ENCODE measurements at regions not wholly inside any gene's neighbourhood (a gene's known extent, or its start where the extent isn't known, plus 50 kb on each side); places are given as distances from the start of the nearest gene placed in this dataset.

- Histone ChIP-seq H3K27me3 (ENCODE audit: control insufficient read depth, insufficient read depth, low read length) (no peaks in the 10 kb centered on the region), H3K9ac (no peak overlapping the region), H3K9me3 (ENCODE audit: control insufficient read depth, low read length) (no peaks in the 10 kb centered on the region), H2AFZ (no peak overlapping the region), H3K27ac (no peak overlapping the region), H3K4me2 (ENCODE audit: low read length) (no peak overlapping the region), H3K79me2 (no peaks in the 10 kb centered on the region), H3K4me3 (ENCODE audit: low read depth, low read length) (no peak overlapping the region), H3K36me3 (ENCODE audit: control insufficient read depth, insufficient read depth, low read length) (no peaks in the 10 kb centered on the region), H3K4me1 (no peaks in the 10 kb centered on the region)
- TF ChIP-seq CTCF (IDR thresholded peaks at IDR 0.05): no peak
Measured at GRCh38 chr1:222229672-222230312, 318.1 kb downstream of the HHIPL2 start.

DNA sequence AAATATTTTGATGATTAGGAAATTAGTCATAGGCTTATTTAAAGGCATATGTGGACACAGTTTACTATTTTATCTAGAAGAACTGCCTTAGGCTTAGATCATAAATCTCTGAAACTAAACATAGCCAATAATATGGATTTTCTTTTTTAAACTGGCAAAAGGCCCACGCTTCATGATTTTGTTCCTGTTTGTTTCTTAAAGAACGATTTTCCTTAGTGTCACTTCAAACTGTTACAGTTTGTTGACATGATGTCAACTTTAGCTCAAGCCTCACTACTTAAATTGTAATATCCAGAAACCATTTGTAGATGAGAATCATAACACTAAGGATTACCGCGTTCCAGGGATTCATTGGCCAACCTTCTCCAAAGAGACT lies 322.6 kb downstream of the HHIPL2 start:
- no peaks in the 10 kb centered on the region for H3K36me3 ChIP-seq (ENCODE audit: control insufficient read depth, insufficient read depth, low read length)
- H2AFZ ChIP-seq: no peak overlapping the region
- H3K79me2 ChIP-seq: no peaks in the 10 kb centered on the region
- H3K4me3 ChIP-seq (ENCODE audit: low read depth, low read length): no peak overlapping the region
- no peaks in the 10 kb centered on the region for H3K9me3 ChIP-seq (ENCODE audit: control insufficient read depth, low read length)
- H3K27ac ChIP-seq: no peak overlapping the region
- H3K9ac ChIP-seq: no peak overlapping the region
- no peak for TF ChIP-seq CTCF (IDR thresholded peaks at IDR 0.05)
- no peaks in the 10 kb centered on the region for H3K27me3 ChIP-seq (ENCODE audit: control insufficient read depth, insufficient read depth, low read length)
- H3K4me1 ChIP-seq: no peaks in the 10 kb centered on the region
- no peak overlapping the region for H3K4me2 ChIP-seq (ENCODE audit: low read length)

GRCh38 chr1:222224636-222225315 lies 323.1 kb downstream of the HHIPL2 start:
- H3K27ac ChIP-seq: no peak overlapping the region
- no peak overlapping the region for H3K9ac ChIP-seq

GRCh38 chr1:222224156-222224555 lies 323.7 kb downstream of the HHIPL2 start:
- no peak overlapping the region for H2AFZ ChIP-seq
- H3K79me2 ChIP-seq: no peaks in the 10 kb centered on the region
- no peak for TF ChIP-seq CTCF (IDR thresholded peaks at IDR 0.05)
- no peak overlapping the region for H3K27ac ChIP-seq
- no peaks in the 10 kb centered on the region for H3K4me1 ChIP-seq
- no peak overlapping the region for H3K9ac ChIP-seq
- no peak overlapping the region for H3K4me2 ChIP-seq (ENCODE audit: low read length)
- no peaks in the 10 kb centered on the region for H3K36me3 ChIP-seq (ENCODE audit: control insufficient read depth, insufficient read depth, low read length)
- no peak overlapping the region for H3K4me3 ChIP-seq (ENCODE audit: low read depth, low read length)
- H3K9me3 ChIP-seq (ENCODE audit: control insufficient read depth, low read length): no peaks in the 10 kb centered on the region
- no peaks in the 10 kb centered on the region for H3K27me3 ChIP-seq (ENCODE audit: control insufficient read depth, insufficient read depth, low read length)

More at GRCh38 chr1:222224636-222225315, 323.1 kb downstream of the HHIPL2 start:
- no peak for TF ChIP-seq CTCF (IDR thresholded peaks at IDR 0.05)
- Histone ChIP-seq H3K9me3 (ENCODE audit: control insufficient read depth, low read length) (no peaks in the 10 kb centered on the region), H3K4me1 (no peaks in the 10 kb centered on the region), H3K4me3 (ENCODE audit: low read depth, low read length) (no peak overlapping the region), H3K79me2 (no peaks in the 10 kb centered on the region), H3K27me3 (ENCODE audit: control insufficient read depth, insufficient read depth, low read length) (no peaks in the 10 kb centered on the region), H2AFZ (no peak overlapping the region), H3K36me3 (ENCODE audit: control insufficient read depth, insufficient read depth, low read length) (no peaks in the 10 kb centered on the region), H3K4me2 (ENCODE audit: low read length) (no peak overlapping the region)

DNA sequence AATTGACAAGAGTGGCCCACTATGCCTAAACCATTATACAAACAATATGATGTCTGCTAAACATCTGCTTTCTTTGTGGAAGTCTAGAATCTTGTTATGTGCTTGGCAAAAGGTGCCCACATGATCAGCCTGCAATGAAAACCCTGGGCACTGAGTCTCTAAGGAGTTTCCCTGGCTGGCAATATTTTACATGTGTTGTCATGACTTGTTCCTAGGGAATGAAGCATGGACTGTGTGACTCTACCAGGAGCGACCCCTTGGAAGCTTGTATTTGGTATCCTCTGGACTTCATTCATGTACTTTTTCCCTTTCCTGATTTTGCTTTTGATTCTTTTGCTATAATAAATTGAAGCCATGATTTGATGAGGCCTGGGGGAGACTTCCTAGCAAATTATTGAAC lies 324.9 kb downstream of the HHIPL2 start:
- Histone ChIP-seq H3K9me3 (ENCODE audit: control insufficient read depth, low read length) (peaks cover 3% of the 10 kb centered on the region), H3K79me2 (no peaks in the 10 kb centered on the region), H3K36me3 (ENCODE audit: control insufficient read depth, insufficient read depth, low read length) (no peaks in the 10 kb centered on the region), H3K4me2 (ENCODE audit: low read length) (no peak overlapping the region), H3K27ac (no peak overlapping the region), H3K27me3 (ENCODE audit: control insufficient read depth, insufficient read depth, low read length) (no peaks in the 10 kb centered on the region), H3K9ac (no peak overlapping the region), H3K4me3 (ENCODE audit: low read depth, low read length) (no peak overlapping the region), H3K4me1 (no peaks in the 10 kb centered on the region), H2AFZ (no peak overlapping the region)
- TF ChIP-seq CTCF (IDR thresholded peaks at IDR 0.05): no peak
